HG03520 (cell line): ENCODE measurements at regions not wholly inside any gene's neighbourhood (a gene's known extent, or its start where the extent isn't known, plus 50 kb on each side); places are given as distances from the start of the nearest gene placed in this dataset.

Source experiments
- ATAC-seq: cut with Tn5 transposase; IDR thresholded peaks from one replicate; pipeline ENCODE4 v1.9.1; 2021; ENCODE audit warnings: mild to moderate bottlenecking, moderate library complexity; ENCODE audit not compliant: unreplicated experiment

GRCh38 chr5:58259685-58260152 lies 200.2 kb downstream of the PLK2 start:
- ATAC-seq, result no peak

GRCh38 chr5:58258984-58259684 lies 200.8 kb downstream of the PLK2 start:
- no peak for ATAC-seq

GRCh38 chr5:58255970-58256369 lies 203.9 kb downstream of the PLK2 start:
- no peak for ATAC-seq

GRCh38 chr5:58255386-58255785 lies 204.5 kb downstream of the PLK2 start:
- no peak for ATAC-seq

GRCh38 chr5:58248221-58248620 lies 211.7 kb downstream of the PLK2 start:
- ATAC-seq, result no peak

GRCh38 chr5:58246461-58246944 lies 213.4 kb downstream of the PLK2 start:
- no peak for ATAC-seq

- ATAC-seq, result no peak
Measured at GRCh38 chr5:58245476-58245840, 214.4 kb downstream of the PLK2 start.

- ATAC-seq, result no peak
Measured at GRCh38 chr5:58244819-58245475, 214.9 kb downstream of the PLK2 start.

GRCh38 chr5:58241389-58241788 lies 218.5 kb downstream of the PLK2 start:
- no peak for ATAC-seq

- ATAC-seq, result no peak
Measured at GRCh38 chr5:58240322-58240721, 219.6 kb downstream of the PLK2 start.

- ATAC-seq, result no peak
Measured at GRCh38 chr5:58239731-58240130, 220.2 kb downstream of the PLK2 start.

GRCh38 chr5:58239045-58239444 lies 220.8 kb downstream of the PLK2 start:
- peak; percentile 77 for ATAC-seq

GRCh38 chr5:58236498-58236897 lies 223.4 kb downstream of the PLK2 start:
- no peak for ATAC-seq

- no peak for ATAC-seq
Measured at GRCh38 chr5:58235299-58235698, 224.6 kb downstream of the PLK2 start.

GRCh38 chr5:58232130-58232529 lies 227.8 kb downstream of the PLK2 start:
- ATAC-seq, result no peak

- no peak for ATAC-seq
Measured at GRCh38 chr5:58231041-58231440, 228.8 kb downstream of the PLK2 start.

GRCh38 chr5:58228896-58229295 lies 231.0 kb downstream of the PLK2 start:
- no peak for ATAC-seq

- no peak for ATAC-seq
Measured at GRCh38 chr5:58227858-58228257, 232.0 kb downstream of the PLK2 start.

- ATAC-seq, result no peak
Measured at GRCh38 chr5:58224661-58225060, 235.2 kb downstream of the PLK2 start.

GRCh38 chr5:58224221-58224620 lies 235.7 kb downstream of the PLK2 start:
- no peak for ATAC-seq

GRCh38 chr5:58215364-58215763 lies 244.5 kb downstream of the PLK2 start:
- ATAC-seq, result no peak

- ATAC-seq, result no peak
Measured at GRCh38 chr5:58211441-58211840, 248.4 kb downstream of the PLK2 start.
